Non-pigmented ciliary epithelial cell (primary cell): ENCODE measurements at regions not wholly inside any gene's neighbourhood (a gene's known extent, or its start where the extent isn't known, plus 50 kb on each side); places are given as distances from the start of the nearest gene placed in this dataset.

Source experiments
- DNase-seq: peaks from one replicate; pipeline ENCODE4 v3.0.0-alpha.2; 2010; ENCODE audit warnings: low read depth

GRCh38 chr4:182091128-182091527 is 152.1 kb upstream of the TENM3 start:
- DNase-seq: no peak

GRCh38 chr4:182093431-182093831 is 149.8 kb upstream of the TENM3 start:
- DNase-seq: no peak

- DNase-seq: no peak
These were observed 149.3 kb upstream of the TENM3 start for GRCh38 chr4:182093935-182094334.

- DNase-seq: no peak
These were observed 141.6 kb upstream of the TENM3 start for GRCh38 chr4:182101618-182102017.

- DNase-seq: no peak
These were observed 140.6 kb upstream of the TENM3 start for GRCh38 chr4:182102576-182102975.

- no peak for DNase-seq
These were observed 139.4 kb upstream of the TENM3 start for GRCh38 chr4:182103614-182104319.

GRCh38 chr4:182105416-182105815 is 137.8 kb upstream of the TENM3 start:
- DNase-seq: no peak

- DNase-seq: no peak
These were observed 135.3 kb upstream of the TENM3 start for GRCh38 chr4:182107931-182108330.

- DNase-seq: no peak
These were observed 131.6 kb upstream of the TENM3 start for GRCh38 chr4:182111586-182111985.

- DNase-seq: no peak
These were observed 129.4 kb upstream of the TENM3 start for GRCh38 chr4:182113779-182114178.

- no peak for DNase-seq
These were observed 118.8 kb upstream of the TENM3 start for GRCh38 chr4:182124359-182124758.

- DNase-seq: no peak
These were observed 117.1 kb upstream of the TENM3 start for GRCh38 chr4:182126096-182126495.

- DNase-seq: no peak
These were observed 116.6 kb upstream of the TENM3 start for GRCh38 chr4:182126603-182127002.

- no peak for DNase-seq
These were observed 110.2 kb upstream of the TENM3 start for GRCh38 chr4:182133033-182133432.

GRCh38 chr4:182134261-182134660 is 108.9 kb upstream of the TENM3 start:
- DNase-seq: no peak

- no peak for DNase-seq
These were observed 107.0 kb upstream of the TENM3 start for GRCh38 chr4:182136201-182136600.

- DNase-seq: peak; percentile 26
These were observed 105.9 kb upstream of the TENM3 start for GRCh38 chr4:182137343-182137742.

- DNase-seq: no peak
These were observed 103.7 kb upstream of the TENM3 start for GRCh38 chr4:182139491-182139890.

- no peak for DNase-seq
These were observed 102.7 kb upstream of the TENM3 start for GRCh38 chr4:182140547-182140946.

GRCh38 chr4:182141061-182141460 is 102.1 kb upstream of the TENM3 start:
- DNase-seq: no peak

- no peak for DNase-seq
These were observed 100.8 kb upstream of the TENM3 start for GRCh38 chr4:182142176-182143085.

- DNase-seq: no peak
These were observed 99.9 kb upstream of the TENM3 start for GRCh38 chr4:182143086-182143821.
